Peyer's patch (tissue), 4 donors: ENCODE measurements at regions not wholly inside any gene's neighbourhood (a gene's known extent, or its start where the extent isn't known, plus 50 kb on each side); places are given as distances from the start of the nearest gene placed in this dataset.

Experiments
- CTCF ChIP-seq, 6 experiments: fragments of 450-650 bp in 4 of 6; fragments of 200-600 bp in 2 of 6; sonication (generic) in 1 of 6; IDR thresholded peaks; one replicate each; pipeline ENCODE4 v1.5.1; 2017 to 2019; ENCODE audit warnings: antibody characterized with exemption in 6 of 6, mild to moderate bottlenecking in 3 of 6, moderate library complexity in 1 of 6
- POLR2A ChIP-seq, 2 donors: fragments of 450-650 bp; IDR thresholded peaks; one replicate each; pipeline ENCODE4 v1.5.1; 2017; ENCODE audit warnings: antibody characterized with exemption in 2 of 2, mild to moderate bottlenecking in 2 of 2, moderate library complexity in 2 of 2

GRCh38 chr9:2465921-2466460 is 155.6 kb upstream of the VLDLR start:
- TF ChIP-seq CTCF (IDR thresholded peaks at IDR 0.05) (no peak), POLR2A (IDR thresholded peaks at IDR 0.05) (no peak)
